ENCODE measurements at regions not wholly inside any gene's neighbourhood (a gene's known extent, or its start where the extent isn't known, plus 50 kb on each side); places are given as distances from the start of the nearest gene placed in this dataset.

GRCh38 chr11:122214080-122214479, 98.1 kb upstream of the BLID start:
- H3K27ac Mint-ChIP-seq: no peak overlapping the region
- no peaks in the 10 kb centered on the region for H3K36me3 Mint-ChIP-seq (ENCODE audit: low read depth)
- no peaks in the 10 kb centered on the region for H3K4me1 Mint-ChIP-seq
- no peak overlapping the region for H3K4me3 Mint-ChIP-seq
- peaks cover 6% of the 10 kb centered on the region for H3K27me3 Mint-ChIP-seq
- H3K9me3 Mint-ChIP-seq: no peaks in the 10 kb centered on the region
- no peak for ATAC-seq (replicated peaks)

- no peak for ATAC-seq (replicated peaks)
- H3K27ac Mint-ChIP-seq: no peak overlapping the region
- H3K4me3 Mint-ChIP-seq: no peak overlapping the region
- H3K27me3 Mint-ChIP-seq: peaks cover 6% of the 10 kb centered on the region
- H3K9me3 Mint-ChIP-seq: no peaks in the 10 kb centered on the region
- H3K4me1 Mint-ChIP-seq: no peaks in the 10 kb centered on the region
- H3K36me3 Mint-ChIP-seq (ENCODE audit: low read depth): no peaks in the 10 kb centered on the region
Observed at GRCh38 chr11:122213171-122213570, 97.2 kb upstream of the BLID start.

GRCh38 chr11:122210367-122210997, 94.5 kb upstream of the BLID start:
- no peak overlapping the region for H3K27ac Mint-ChIP-seq
- H3K9me3 Mint-ChIP-seq: no peaks in the 10 kb centered on the region
- no peak overlapping the region for H3K4me3 Mint-ChIP-seq
- peaks cover 8% of the 10 kb centered on the region for H3K27me3 Mint-ChIP-seq
- no peaks in the 10 kb centered on the region for H3K36me3 Mint-ChIP-seq (ENCODE audit: low read depth)
- no peaks in the 10 kb centered on the region for H3K4me1 Mint-ChIP-seq
- ATAC-seq (replicated peaks): no peak

- Mint-ChIP-seq H3K4me3 (no peak overlapping the region), H3K36me3 (ENCODE audit: low read depth) (no peaks in the 10 kb centered on the region), H3K9me3 (no peaks in the 10 kb centered on the region), H3K27me3 (peaks cover 11% of the 10 kb centered on the region), H3K4me1 (no peaks in the 10 kb centered on the region), H3K27ac (no peak overlapping the region)
- no peak for ATAC-seq (replicated peaks)
Observed at GRCh38 chr11:122209619-122210366, 93.8 kb upstream of the BLID start.

- Mint-ChIP-seq H3K4me1 (no peaks in the 10 kb centered on the region), H3K4me3 (no peak overlapping the region), H3K27ac (no peak overlapping the region), H3K9me3 (no peaks in the 10 kb centered on the region), H3K36me3 (ENCODE audit: low read depth) (no peaks in the 10 kb centered on the region), H3K27me3 (peaks cover 25% of the 10 kb centered on the region)
- ATAC-seq (replicated peaks): no peak
Observed at GRCh38 chr11:122207921-122208764, 92.1 kb upstream of the BLID start.

GRCh38 chr11:122207505-122207904, 91.5 kb upstream of the BLID start:
- Mint-ChIP-seq H3K36me3 (ENCODE audit: low read depth) (no peaks in the 10 kb centered on the region), H3K4me3 (no peak overlapping the region), H3K4me1 (no peaks in the 10 kb centered on the region), H3K9me3 (no peaks in the 10 kb centered on the region), H3K27me3 (peaks cover 31% of the 10 kb centered on the region), H3K27ac (no peak overlapping the region)
- no peak for ATAC-seq (replicated peaks)

GRCh38 chr11:122205036-122205435, 89.0 kb upstream of the BLID start:
- no peak for ATAC-seq (replicated peaks)
- Mint-ChIP-seq H3K9me3 (no peaks in the 10 kb centered on the region), H3K36me3 (ENCODE audit: low read depth) (no peaks in the 10 kb centered on the region)

GRCh38 chr11:122204206-122204605, 88.2 kb upstream of the BLID start:
- ATAC-seq (replicated peaks): no peak
- Mint-ChIP-seq H3K36me3 (ENCODE audit: low read depth) (no peaks in the 10 kb centered on the region), H3K4me3 (no peak overlapping the region), H3K27ac (no peak overlapping the region), H3K4me1 (no peaks in the 10 kb centered on the region), H3K9me3 (no peaks in the 10 kb centered on the region), H3K27me3 (peaks cover 38% of the 10 kb centered on the region)

More at GRCh38 chr11:122205036-122205435, 89.0 kb upstream of the BLID start:
- H3K27me3 Mint-ChIP-seq: peaks cover 38% of the 10 kb centered on the region
- no peaks in the 10 kb centered on the region for H3K4me1 Mint-ChIP-seq
- H3K27ac Mint-ChIP-seq: no peak overlapping the region
- H3K4me3 Mint-ChIP-seq: no peak overlapping the region

GRCh38 chr11:122202951-122203456, 87.0 kb upstream of the BLID start:
- Mint-ChIP-seq H3K27ac (no peak overlapping the region), H3K27me3 (peaks cover 38% of the 10 kb centered on the region), H3K4me3 (no peak overlapping the region), H3K4me1 (no peaks in the 10 kb centered on the region), H3K9me3 (no peaks in the 10 kb centered on the region), H3K36me3 (ENCODE audit: low read depth) (no peaks in the 10 kb centered on the region)
- peak; percentile 56 for ATAC-seq (replicated peaks)

- Mint-ChIP-seq H3K27me3 (peaks cover 42% of the 10 kb centered on the region), H3K9me3 (no peaks in the 10 kb centered on the region), H3K4me1 (no peaks in the 10 kb centered on the region), H3K36me3 (ENCODE audit: low read depth) (no peaks in the 10 kb centered on the region), H3K4me3 (no peak overlapping the region), H3K27ac (no peak overlapping the region)
- ATAC-seq (replicated peaks): no peak
Observed at GRCh38 chr11:122202161-122202950, 86.3 kb upstream of the BLID start.

GRCh38 chr11:122201106-122201505, 85.1 kb upstream of the BLID start:
- Mint-ChIP-seq H3K4me1 (no peaks in the 10 kb centered on the region), H3K27ac (no peak overlapping the region), H3K9me3 (no peaks in the 10 kb centered on the region), H3K27me3 (peaks cover 40% of the 10 kb centered on the region), H3K4me3 (no peak overlapping the region), H3K36me3 (ENCODE audit: low read depth) (no peaks in the 10 kb centered on the region)
- no peak for ATAC-seq (replicated peaks)

- no peaks in the 10 kb centered on the region for H3K4me1 Mint-ChIP-seq
- H3K27ac Mint-ChIP-seq: no peak overlapping the region
- ATAC-seq (replicated peaks): no peak
- no peaks in the 10 kb centered on the region for H3K9me3 Mint-ChIP-seq
- H3K27me3 Mint-ChIP-seq: peaks cover 31% of the 10 kb centered on the region
- H3K4me3 Mint-ChIP-seq: no peak overlapping the region
- H3K36me3 Mint-ChIP-seq (ENCODE audit: low read depth): no peaks in the 10 kb centered on the region
Observed at GRCh38 chr11:122199661-122200060, 83.6 kb upstream of the BLID start.

GRCh38 chr11:122198291-122198983, 82.4 kb upstream of the BLID start:
- H3K36me3 Mint-ChIP-seq (ENCODE audit: low read depth): no peaks in the 10 kb centered on the region
- H3K4me1 Mint-ChIP-seq: no peaks in the 10 kb centered on the region
- no peaks in the 10 kb centered on the region for H3K9me3 Mint-ChIP-seq
- peaks cover 22% of the 10 kb centered on the region for H3K27me3 Mint-ChIP-seq
- ATAC-seq (replicated peaks): no peak
- H3K4me3 Mint-ChIP-seq: no peak overlapping the region
- no peak overlapping the region for H3K27ac Mint-ChIP-seq

Measured in activated T-helper 17 cell treated with anti-CD3 and anti-CD28 coated beads, Interleukin-2, amount 50 U/mL, for 72 hours (primary cell).